Glutamatergic neuron (in vitro differentiated cells): ENCODE measurements at regions not wholly inside any gene's neighbourhood (a gene's known extent, or its start where the extent isn't known, plus 50 kb on each side); places are given as distances from the start of the nearest gene placed in this dataset.
A peak's percentile ranks its signal among the peaks of the same experiment; 100 is the strongest.
"Not testable (repeated sequence)": the region's sequence is repeated elsewhere in the genome, so short reads cannot be mapped to it uniquely, and the experiment has no call there.

Source experiments
- DNase-seq: peaks from one replicate; pipeline ENCODE4 v3.0.0; 2022
- H3K27ac Mint-ChIP-seq: one replicate; pipeline ENCODE4 v1.8.0; 2020; ENCODE audit warnings: mild to moderate bottlenecking, mixed read lengths, inconsistent platforms; ENCODE audit not compliant: unreplicated experiment
- H3K27me3 Mint-ChIP-seq: one replicate; pipeline ENCODE4 v1.8.0; 2020; ENCODE audit warnings: mild to moderate bottlenecking, moderate library complexity, mixed read lengths, inconsistent platforms; ENCODE audit not compliant: unreplicated experiment
- H3K36me3 Mint-ChIP-seq: one replicate; pipeline ENCODE4 v1.8.0; 2020; ENCODE audit warnings: mild to moderate bottlenecking, mixed read lengths, inconsistent platforms; ENCODE audit not compliant: unreplicated experiment
- H3K4me1 Mint-ChIP-seq: one replicate; pipeline ENCODE4 v1.8.0; 2020; ENCODE audit warnings: mild to moderate bottlenecking, low read depth, mixed read lengths, inconsistent platforms; ENCODE audit not compliant: unreplicated experiment
- H3K4me3 Mint-ChIP-seq: one replicate; pipeline ENCODE4 v1.8.0; 2020; ENCODE audit warnings: mild to moderate bottlenecking, mixed read lengths, inconsistent platforms; ENCODE audit not compliant: unreplicated experiment
- H3K9me3 Mint-ChIP-seq: one replicate; pipeline ENCODE4 v1.8.0; 2020; ENCODE audit warnings: mild to moderate bottlenecking, moderate library complexity, mixed read lengths, inconsistent platforms; ENCODE audit not compliant: unreplicated experiment
- TF ChIP-seq, protein P1 (sequence below): fragments of 200-600 bp; sonication (generic); IDR thresholded peaks from one replicate; pipeline ENCODE4 v1.5.0; 2021; ENCODE audit not compliant: partially characterized antibody, unreplicated experiment

- peaks cover 18% of the 10 kb centered on the region for H3K9me3 Mint-ChIP-seq
- H3K27ac Mint-ChIP-seq, result peak overlapping the region; percentile 64
Measured at GRCh38 chr1:228647523-228648444, 87.5 kb upstream of the RHOU start.

GRCh38 chr1:228648647-228649383 lies 86.5 kb upstream of the RHOU start:
- peaks cover 8% of the 10 kb centered on the region for H3K4me1 Mint-ChIP-seq
- H3K36me3 Mint-ChIP-seq, result peaks cover 5% of the 10 kb centered on the region
- H3K27ac Mint-ChIP-seq, result no peak overlapping the region
- DNase-seq, result no peak
- TF ChIP-seq, protein P1, sequence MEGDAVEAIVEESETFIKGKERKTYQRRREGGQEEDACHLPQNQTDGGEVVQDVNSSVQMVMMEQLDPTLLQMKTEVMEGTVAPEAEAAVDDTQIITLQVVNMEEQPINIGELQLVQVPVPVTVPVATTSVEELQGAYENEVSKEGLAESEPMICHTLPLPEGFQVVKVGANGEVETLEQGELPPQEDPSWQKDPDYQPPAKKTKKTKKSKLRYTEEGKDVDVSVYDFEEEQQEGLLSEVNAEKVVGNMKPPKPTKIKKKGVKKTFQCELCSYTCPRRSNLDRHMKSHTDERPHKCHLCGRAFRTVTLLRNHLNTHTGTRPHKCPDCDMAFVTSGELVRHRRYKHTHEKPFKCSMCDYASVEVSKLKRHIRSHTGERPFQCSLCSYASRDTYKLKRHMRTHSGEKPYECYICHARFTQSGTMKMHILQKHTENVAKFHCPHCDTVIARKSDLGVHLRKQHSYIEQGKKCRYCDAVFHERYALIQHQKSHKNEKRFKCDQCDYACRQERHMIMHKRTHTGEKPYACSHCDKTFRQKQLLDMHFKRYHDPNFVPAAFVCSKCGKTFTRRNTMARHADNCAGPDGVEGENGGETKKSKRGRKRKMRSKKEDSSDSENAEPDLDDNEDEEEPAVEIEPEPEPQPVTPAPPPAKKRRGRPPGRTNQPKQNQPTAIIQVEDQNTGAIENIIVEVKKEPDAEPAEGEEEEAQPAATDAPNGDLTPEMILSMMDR, result no peak
- peaks cover 18% of the 10 kb centered on the region for H3K9me3 Mint-ChIP-seq
- peaks cover 23% of the 10 kb centered on the region for H3K27me3 Mint-ChIP-seq
- peak overlapping the region; percentile 99 for H3K4me3 Mint-ChIP-seq

More at GRCh38 chr1:228647523-228648444, 87.5 kb upstream of the RHOU start:
- TF ChIP-seq, protein P1, result no peak
- peak; percentile 58 for DNase-seq
- peaks cover 23% of the 10 kb centered on the region for H3K27me3 Mint-ChIP-seq
- peaks cover 8% of the 10 kb centered on the region for H3K4me1 Mint-ChIP-seq
- peaks cover 5% of the 10 kb centered on the region for H3K36me3 Mint-ChIP-seq
- peak overlapping the region; percentile 99 for H3K4me3 Mint-ChIP-seq

GRCh38 chr1:228650141-228650540 lies 85.1 kb upstream of the RHOU start:
- peaks cover 8% of the 10 kb centered on the region for H3K4me1 Mint-ChIP-seq
- H3K36me3 Mint-ChIP-seq, result peaks cover 5% of the 10 kb centered on the region
- no peak overlapping the region for H3K27ac Mint-ChIP-seq
- H3K27me3 Mint-ChIP-seq, result peaks cover 23% of the 10 kb centered on the region
- H3K9me3 Mint-ChIP-seq, result peaks cover 18% of the 10 kb centered on the region
- TF ChIP-seq, protein P1, result no peak
- peak; percentile 40 for DNase-seq
- no peak overlapping the region for H3K4me3 Mint-ChIP-seq

- no peak overlapping the region for H3K27ac Mint-ChIP-seq
- no peak overlapping the region for H3K4me3 Mint-ChIP-seq
- DNase-seq, result no peak
- TF ChIP-seq, protein P1, result no peak
- H3K27me3 Mint-ChIP-seq, result peaks cover 23% of the 10 kb centered on the region
- peaks cover 5% of the 10 kb centered on the region for H3K36me3 Mint-ChIP-seq
- peaks cover 8% of the 10 kb centered on the region for H3K4me1 Mint-ChIP-seq
- peaks cover 18% of the 10 kb centered on the region for H3K9me3 Mint-ChIP-seq
Measured at GRCh38 chr1:228650946-228651345, 84.3 kb upstream of the RHOU start.

- Mint-ChIP-seq H3K27me3 (peaks cover 17% of the 10 kb centered on the region), H3K27ac (no peak overlapping the region), H3K36me3 (peaks cover 5% of the 10 kb centered on the region), H3K4me3 (no peak overlapping the region), H3K4me1 (peaks cover 5% of the 10 kb centered on the region), H3K9me3 (peaks cover 12% of the 10 kb centered on the region)
- TF ChIP-seq, protein P1, result no peak
- no peak for DNase-seq
Measured at GRCh38 chr1:228652116-228652515, 83.2 kb upstream of the RHOU start.

DNA sequence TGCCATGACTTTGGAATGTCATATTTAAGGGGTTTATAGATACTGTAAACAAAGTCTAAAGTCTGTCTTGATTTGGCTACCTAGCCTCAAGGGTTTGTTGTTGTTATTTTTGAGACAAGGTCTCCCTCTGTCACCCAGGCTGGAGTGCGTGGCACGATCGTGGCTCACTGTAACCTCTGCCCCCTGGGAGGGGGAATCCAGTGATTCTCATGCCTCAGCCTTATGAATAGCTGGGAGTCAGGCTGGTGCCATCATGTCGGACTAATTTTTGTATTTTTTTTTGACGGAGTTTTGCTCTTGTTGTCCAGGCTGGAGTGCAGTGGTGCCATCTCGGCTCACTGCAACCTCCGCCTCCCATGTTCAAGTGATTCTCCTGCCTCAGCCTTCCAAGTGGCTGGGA lies 82.2 kb upstream of the RHOU start:
- H3K4me1 Mint-ChIP-seq, H3K4me3 Mint-ChIP-seq, H3K9me3 Mint-ChIP-seq: not testable (repeated sequence)

More for the DNA sequence above, 82.2 kb upstream of the RHOU start:
- DNase-seq, H3K27ac Mint-ChIP-seq, H3K36me3 Mint-ChIP-seq, H3K27me3 Mint-ChIP-seq: not testable (repeated sequence)
